B cell (primary cell): ENCODE measurements at regions not wholly inside any gene's neighbourhood (a gene's known extent, or its start where the extent isn't known, plus 50 kb on each side); places are given as distances from the start of the nearest gene placed in this dataset.

Source experiments
- ATAC-seq: fragments of 200-7000 bp; cut with Tn5 transposase; one replicate; pipeline ENCODE4 v1.10.0; 2021; ENCODE audit warnings: low read depth, mild to moderate bottlenecking, moderate number of reproducible peaks, moderate library complexity
- CTCF ChIA-PET: fragments of 350-600 bp; sonication (Branson Sonifier 250); formaldehyde crosslinking; loops from one replicate; lab custom pipeline; 2021; ENCODE audit warnings: antibody characterized with exemption, inconsistent platforms; lab: Charles Lee
- POLR2A ChIA-PET: fragments of 350-600 bp; sonication (Branson Sonifier 250); formaldehyde crosslinking; loops from one replicate; lab custom pipeline; 2021; ENCODE audit warnings: antibody characterized with exemption; lab: Charles Lee
- DNase-seq: peaks from one replicate; pipeline ENCODE4 v3.0.0; 2013
- H2AFZ ChIP-seq: 2 replicates; pipeline ENCODE4 v1.6.1; 2012; ENCODE audit warnings: mild to moderate bottlenecking, low read depth, low read length; ENCODE audit not compliant: insufficient read depth, poor library complexity, severe bottlenecking
- H3K27ac ChIP-seq, 2 donors: 1 replicate in 1 of 2; 2 replicates in 1 of 2; pipeline ENCODE4 v1.5.1; 2012 to 2013; ENCODE audit warnings: low read length in 2 of 2, mild to moderate bottlenecking in 2 of 2, moderate library complexity in 1 of 2
- H3K27me3 ChIP-seq, 4 experiments: fragments of 200-600 bp in 1 of 4; sonication (generic) in 1 of 4; replicated peaks in 1 of 4; 1 replicate in 2 of 4; 2 replicates in 2 of 4; pipeline versions ENCODE4 v1.6.1 to v1.7.0; 2013 to 2016; ENCODE audit warnings: low read length in 3 of 4, mild to moderate bottlenecking in 2 of 4, mixed read lengths in 1 of 4, moderate library complexity in 1 of 4; ENCODE audit not compliant: insufficient read depth in 4 of 4, control insufficient read depth in 3 of 4; ENCODE audit errors: control extremely low read depth in 1 of 4
- H3K36me3 ChIP-seq, 2 experiments: replicated peaks in 1 of 2; 1 replicate in 1 of 2; 2 replicates in 1 of 2; pipeline versions ENCODE4 v1.6.1 to v1.7.1; 2013; ENCODE audit warnings: low read length in 1 of 2; ENCODE audit not compliant: insufficient read depth in 2 of 2, control insufficient read depth in 1 of 2; ENCODE audit errors: control extremely low read depth in 1 of 2, extremely low read depth in 1 of 2
- H3K4me1 ChIP-seq, 2 donors: fragments of 200-600 bp in 1 of 2; sonication (generic) in 1 of 2; 1 replicate in 1 of 2; 2 replicates in 1 of 2; pipeline versions ENCODE4 v1.5.1 to v1.6.1; 2013 to 2017; ENCODE audit warnings: low read length in 2 of 2; ENCODE audit not compliant: control insufficient read depth in 2 of 2, insufficient read depth in 2 of 2
- H3K4me2 ChIP-seq: replicated peaks from 2 replicates; pipeline ENCODE3; 2012; ENCODE audit warnings: mild to moderate bottlenecking, low read depth, low read length; ENCODE audit not compliant: poor library complexity, severe bottlenecking
- H3K4me3 ChIP-seq, 5 experiments: fragments of 200-600 bp in 1 of 5; sonication (generic) in 1 of 5; 1 replicate in 3 of 5; 2 replicates in 2 of 5; pipeline versions ENCODE4 v1.5.1 to v1.7.0; 2011 to 2016; ENCODE audit warnings: low read length in 4 of 5, mild to moderate bottlenecking in 4 of 5, low read depth in 2 of 5, control low read depth in 1 of 5, moderate library complexity in 1 of 5; ENCODE audit not compliant: insufficient read depth in 1 of 5; ENCODE audit errors: control extremely low read depth in 1 of 5, extremely low read depth in 1 of 5
- H3K79me2 ChIP-seq: fragments of 200-600 bp; sonication (generic); one replicate; pipeline ENCODE4 v1.6.0; 2016; ENCODE audit warnings: low read length; ENCODE audit not compliant: control insufficient read depth, insufficient read depth
- H3K9ac ChIP-seq: fragments of 200-600 bp; sonication (generic); 2 replicates; pipeline ENCODE4 v1.6.1; 2017; ENCODE audit warnings: mild to moderate bottlenecking, low read length, moderate library complexity
- H3K9me3 ChIP-seq, 3 donors: one replicate each; pipeline versions ENCODE4 v1.6.1 to v1.7.1; 2013; ENCODE audit warnings: low read length in 2 of 3; ENCODE audit not compliant: control insufficient read depth in 2 of 3, insufficient read depth in 1 of 3; ENCODE audit errors: control extremely low read depth in 1 of 3
- H4K20me1 ChIP-seq: 2 replicates; pipeline ENCODE4 v1.6.0; 2012; ENCODE audit warnings: mild to moderate bottlenecking, low read length; ENCODE audit not compliant: insufficient read depth, control insufficient read depth, poor library complexity, severe bottlenecking
- H3K27ac Mint-ChIP-seq: one replicate; pipeline ENCODE4 v1.8.0; 2021; ENCODE audit warnings: mixed read lengths
- H3K27me3 Mint-ChIP-seq: one replicate; pipeline ENCODE4 v1.8.0; 2021; ENCODE audit warnings: mixed read lengths
- H3K4me1 Mint-ChIP-seq: one replicate; pipeline ENCODE4 v1.8.0; 2021; ENCODE audit warnings: mixed read lengths
- H3K4me3 Mint-ChIP-seq: one replicate; pipeline ENCODE4 v1.8.0; 2021; ENCODE audit warnings: mixed read lengths
- H3K9me3 Mint-ChIP-seq: one replicate; pipeline ENCODE4 v1.8.0; 2022; ENCODE audit warnings: mixed read lengths; ENCODE audit not compliant: insufficient read depth
- EZH2 ChIP-seq: IDR thresholded peaks from 2 replicates; pipeline ENCODE4 v1.6.1; 2012; ENCODE audit warnings: borderline replicate concordance, low read depth, mild to moderate bottlenecking, moderate library complexity, low read length; ENCODE audit not compliant: insufficient read depth, poor library complexity, severe bottlenecking
- WGBS: methylation state at CpG from one replicate; pipeline ENCODE4 v1.1.5; 2013; ENCODE audit warnings: missing lambda C conversion rate; ENCODE audit not compliant: insufficient coverage; 5-methylcytosine and 5-hydroxymethylcytosine counted together
- intact Hi-C: fragments of 100-400 bp; cut with micrococcal nuclease; formaldehyde crosslinking; loops from one replicate; pipeline ENCODE4 v1.10.0; 2022
- TF ChIP-seq, protein P1 (sequence below): fragments of 200-600 bp; IDR thresholded peaks from one replicate; pipeline ENCODE4 v1.8.0; 2022; ENCODE audit warnings: antibody characterized with exemption, mild to moderate bottlenecking

DNA sequence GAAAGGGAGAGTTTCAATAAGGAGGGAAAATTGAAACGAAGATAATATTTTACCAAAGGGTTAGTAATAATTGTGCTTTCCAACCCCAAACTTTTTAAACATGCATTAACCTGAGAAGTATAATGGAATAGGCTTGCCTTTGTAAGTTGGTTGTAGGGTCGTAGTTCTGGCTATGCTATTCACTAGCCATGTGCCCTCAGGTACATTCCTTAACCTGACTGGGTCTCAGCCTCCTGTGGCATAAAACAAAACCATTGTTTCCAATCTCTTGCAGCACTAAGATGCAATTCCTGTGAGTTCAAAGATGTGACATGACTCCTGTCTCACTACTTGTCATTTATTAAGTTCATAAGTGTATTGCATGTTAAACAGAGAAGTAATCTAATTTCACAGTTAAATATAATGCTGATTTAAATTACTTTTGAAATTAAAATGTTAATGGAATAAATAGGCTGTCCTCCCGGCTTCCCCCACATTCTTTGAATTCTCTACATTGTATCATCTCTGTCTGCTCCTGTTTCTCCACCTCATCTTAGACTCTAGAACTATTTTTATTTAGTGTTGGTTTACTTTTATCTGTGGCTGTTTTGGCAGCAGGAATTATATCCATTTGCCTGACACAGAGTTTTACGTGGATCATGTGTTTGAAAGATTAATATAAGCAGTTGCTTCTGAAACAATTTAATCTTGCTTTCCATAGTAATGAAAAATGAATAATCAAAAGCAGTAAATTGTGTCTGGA, 216.3 kb downstream of the FAT3 start:
- Mint-ChIP-seq H3K27me3 (no peaks in the 10 kb centered on the region), H3K4me1 (no peaks in the 10 kb centered on the region), H3K9me3 (no peaks in the 10 kb centered on the region), H3K4me3 (no peak overlapping the region), H3K27ac (no peak overlapping the region)
- ATAC-seq = no peak
- Histone ChIP-seq H3K27ac (no peak overlapping the region), H3K79me2 (no peaks in the 10 kb centered on the region), H2AFZ (no peak overlapping the region), H3K4me2 (no peak overlapping the region), H3K4me1 (no peaks in the 10 kb centered on the region), H3K4me3 (no peak overlapping the region), H3K9me3 (no peaks in the 10 kb centered on the region), H3K9ac (no peak overlapping the region), H3K36me3 (no peaks in the 10 kb centered on the region), H3K27me3 (no peaks in the 10 kb centered on the region), H4K20me1 (no peaks in the 10 kb centered on the region)
- CTCF ChIA-PET = no interaction called here
- intact Hi-C loops = no loop called here
- POLR2A ChIA-PET = no interaction called here
- WGBS = no CpG with 5 or more reads among the region's 4 CpGs
- DNase-seq = no peak
- TF ChIP-seq, protein P1, sequence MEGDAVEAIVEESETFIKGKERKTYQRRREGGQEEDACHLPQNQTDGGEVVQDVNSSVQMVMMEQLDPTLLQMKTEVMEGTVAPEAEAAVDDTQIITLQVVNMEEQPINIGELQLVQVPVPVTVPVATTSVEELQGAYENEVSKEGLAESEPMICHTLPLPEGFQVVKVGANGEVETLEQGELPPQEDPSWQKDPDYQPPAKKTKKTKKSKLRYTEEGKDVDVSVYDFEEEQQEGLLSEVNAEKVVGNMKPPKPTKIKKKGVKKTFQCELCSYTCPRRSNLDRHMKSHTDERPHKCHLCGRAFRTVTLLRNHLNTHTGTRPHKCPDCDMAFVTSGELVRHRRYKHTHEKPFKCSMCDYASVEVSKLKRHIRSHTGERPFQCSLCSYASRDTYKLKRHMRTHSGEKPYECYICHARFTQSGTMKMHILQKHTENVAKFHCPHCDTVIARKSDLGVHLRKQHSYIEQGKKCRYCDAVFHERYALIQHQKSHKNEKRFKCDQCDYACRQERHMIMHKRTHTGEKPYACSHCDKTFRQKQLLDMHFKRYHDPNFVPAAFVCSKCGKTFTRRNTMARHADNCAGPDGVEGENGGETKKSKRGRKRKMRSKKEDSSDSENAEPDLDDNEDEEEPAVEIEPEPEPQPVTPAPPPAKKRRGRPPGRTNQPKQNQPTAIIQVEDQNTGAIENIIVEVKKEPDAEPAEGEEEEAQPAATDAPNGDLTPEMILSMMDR = no peak
- no peak for TF ChIP-seq EZH2

DNA sequence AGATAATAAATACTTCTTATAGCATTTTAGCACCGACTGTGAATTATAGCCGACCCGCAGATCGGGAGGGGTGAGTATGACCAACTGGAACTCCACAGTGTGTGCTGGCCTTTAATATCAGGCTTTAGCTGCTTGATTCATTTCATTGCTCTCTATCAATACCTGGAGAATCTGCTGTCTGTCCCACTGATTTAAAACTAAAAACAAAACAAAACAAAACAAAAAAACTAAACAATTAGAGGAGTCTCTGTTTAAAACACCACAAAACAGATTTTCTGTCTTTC, 216.8 kb downstream of the FAT3 start:
- POLR2A ChIA-PET = no interaction called here
- H3K4me1 ChIP-seq = no peaks in the 10 kb centered on the region

More for the DNA sequence above, 216.8 kb downstream of the FAT3 start:
- 87% methylated on average over 4 of the region's 4 CpGs for WGBS
- H4K20me1 ChIP-seq = no peaks in the 10 kb centered on the region
- H3K79me2 ChIP-seq = no peaks in the 10 kb centered on the region
- no peak overlapping the region for H2AFZ ChIP-seq
- intact Hi-C loops = no loop called here
- H3K27ac Mint-ChIP-seq = no peak overlapping the region
- no peak overlapping the region for H3K4me3 Mint-ChIP-seq
- ATAC-seq (no peak), DNase-seq (no peak)
- H3K4me1 Mint-ChIP-seq = no peaks in the 10 kb centered on the region
- no peak overlapping the region for H3K9ac ChIP-seq
- no peak overlapping the region for H3K27ac ChIP-seq
- CTCF ChIA-PET = no interaction called here
- H3K9me3 ChIP-seq = no peaks in the 10 kb centered on the region
- TF ChIP-seq, protein P1 = no peak
- TF ChIP-seq EZH2 = no peak
- no peak overlapping the region for H3K4me3 ChIP-seq
- H3K27me3 ChIP-seq = no peaks in the 10 kb centered on the region
- no peak overlapping the region for H3K4me2 ChIP-seq
- H3K36me3 ChIP-seq = no peaks in the 10 kb centered on the region
- H3K27me3 Mint-ChIP-seq = no peaks in the 10 kb centered on the region
- H3K9me3 Mint-ChIP-seq = no peaks in the 10 kb centered on the region
